Cardiac fibroblast (primary cell): ENCODE measurements at regions not wholly inside any gene's neighbourhood (a gene's known extent, or its start where the extent isn't known, plus 50 kb on each side); places are given as distances from the start of the nearest gene placed in this dataset.

Experiments
- DNase-seq, 2 donors: peaks; one replicate each; pipeline versions ENCODE4 v3.0.0 to v3.0.0-alpha.2; 2010; ENCODE audit warnings: low read depth in 2 of 2
- H3K4me3 ChIP-seq, 2 donors: replicated peaks in 1 of 2; 1 replicate in 1 of 2; 2 replicates in 1 of 2; pipeline ENCODE4 v1.5.1; 2011; ENCODE audit warnings: low read depth in 2 of 2, low read length in 2 of 2, mild to moderate bottlenecking in 2 of 2, moderate library complexity in 1 of 2
- TF ChIP-seq, protein P1 (sequence below): IDR thresholded peaks from one replicate; pipeline ENCODE4 v1.5.1; 2011; ENCODE audit warnings: low read depth, mild to moderate bottlenecking, low read length, inconsistent platforms

DNA sequence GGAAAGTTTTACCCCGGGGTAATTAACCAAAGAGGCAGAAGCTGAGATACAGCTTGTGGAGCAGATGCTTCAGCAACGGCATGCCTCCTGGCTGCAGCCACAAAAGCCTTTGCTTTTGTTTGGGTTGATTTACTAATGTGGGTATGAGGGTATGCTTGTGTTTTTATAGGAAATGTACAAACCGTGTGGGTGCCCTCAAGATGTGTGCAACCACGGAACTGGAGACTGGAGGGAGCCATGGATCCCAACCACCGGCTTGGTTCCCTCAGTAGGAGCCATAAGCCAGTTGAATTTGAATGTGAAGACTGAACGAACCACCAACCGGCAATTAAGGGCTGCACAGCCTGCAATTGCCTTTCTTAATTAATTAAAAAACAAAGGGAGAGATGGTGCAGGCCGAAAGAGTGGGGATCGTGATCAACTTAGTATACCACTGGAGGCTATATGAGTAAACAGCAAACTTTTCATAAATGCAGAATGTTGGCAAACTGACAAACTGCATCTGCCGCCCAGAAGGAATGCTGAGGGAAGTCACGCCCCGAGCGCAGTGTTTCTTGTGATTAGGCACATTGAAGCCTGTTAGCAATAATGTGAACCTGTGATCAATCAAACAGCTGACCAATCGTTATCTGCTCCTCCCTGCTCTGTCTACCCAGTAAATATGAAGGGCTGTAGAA is 104.1 kb downstream of the DISP1 start:
- no peak for DNase-seq
- TF ChIP-seq, protein P1, sequence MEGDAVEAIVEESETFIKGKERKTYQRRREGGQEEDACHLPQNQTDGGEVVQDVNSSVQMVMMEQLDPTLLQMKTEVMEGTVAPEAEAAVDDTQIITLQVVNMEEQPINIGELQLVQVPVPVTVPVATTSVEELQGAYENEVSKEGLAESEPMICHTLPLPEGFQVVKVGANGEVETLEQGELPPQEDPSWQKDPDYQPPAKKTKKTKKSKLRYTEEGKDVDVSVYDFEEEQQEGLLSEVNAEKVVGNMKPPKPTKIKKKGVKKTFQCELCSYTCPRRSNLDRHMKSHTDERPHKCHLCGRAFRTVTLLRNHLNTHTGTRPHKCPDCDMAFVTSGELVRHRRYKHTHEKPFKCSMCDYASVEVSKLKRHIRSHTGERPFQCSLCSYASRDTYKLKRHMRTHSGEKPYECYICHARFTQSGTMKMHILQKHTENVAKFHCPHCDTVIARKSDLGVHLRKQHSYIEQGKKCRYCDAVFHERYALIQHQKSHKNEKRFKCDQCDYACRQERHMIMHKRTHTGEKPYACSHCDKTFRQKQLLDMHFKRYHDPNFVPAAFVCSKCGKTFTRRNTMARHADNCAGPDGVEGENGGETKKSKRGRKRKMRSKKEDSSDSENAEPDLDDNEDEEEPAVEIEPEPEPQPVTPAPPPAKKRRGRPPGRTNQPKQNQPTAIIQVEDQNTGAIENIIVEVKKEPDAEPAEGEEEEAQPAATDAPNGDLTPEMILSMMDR, result no peak
- no peak overlapping the region for H3K4me3 ChIP-seq

- no peak overlapping the region for H3K4me3 ChIP-seq
- TF ChIP-seq, protein P1, result no peak
- peak in 1 of 2 donors; percentile 25 for DNase-seq
Measured at GRCh38 chr1:222919478-222919865, 104.6 kb downstream of the DISP1 start.

- peak in 1 of 2 donors; percentile 23 for DNase-seq
- TF ChIP-seq, protein P1, result no peak
- H3K4me3 ChIP-seq, result no peak overlapping the region
Measured at GRCh38 chr1:222920169-222920568, 105.3 kb downstream of the DISP1 start.

GRCh38 chr1:222921945-222922344 is 107.1 kb downstream of the DISP1 start:
- no peak overlapping the region for H3K4me3 ChIP-seq

GRCh38 chr1:222923506-222923905 is 108.7 kb downstream of the DISP1 start:
- TF ChIP-seq, protein P1, result no peak
- DNase-seq, result peak in 1 of 2 donors; percentile 20
- H3K4me3 ChIP-seq, result no peak overlapping the region

More at GRCh38 chr1:222921945-222922344, 107.1 kb downstream of the DISP1 start:
- DNase-seq, result peak in 1 of 2 donors; percentile 35
- TF ChIP-seq, protein P1, result no peak

DNA sequence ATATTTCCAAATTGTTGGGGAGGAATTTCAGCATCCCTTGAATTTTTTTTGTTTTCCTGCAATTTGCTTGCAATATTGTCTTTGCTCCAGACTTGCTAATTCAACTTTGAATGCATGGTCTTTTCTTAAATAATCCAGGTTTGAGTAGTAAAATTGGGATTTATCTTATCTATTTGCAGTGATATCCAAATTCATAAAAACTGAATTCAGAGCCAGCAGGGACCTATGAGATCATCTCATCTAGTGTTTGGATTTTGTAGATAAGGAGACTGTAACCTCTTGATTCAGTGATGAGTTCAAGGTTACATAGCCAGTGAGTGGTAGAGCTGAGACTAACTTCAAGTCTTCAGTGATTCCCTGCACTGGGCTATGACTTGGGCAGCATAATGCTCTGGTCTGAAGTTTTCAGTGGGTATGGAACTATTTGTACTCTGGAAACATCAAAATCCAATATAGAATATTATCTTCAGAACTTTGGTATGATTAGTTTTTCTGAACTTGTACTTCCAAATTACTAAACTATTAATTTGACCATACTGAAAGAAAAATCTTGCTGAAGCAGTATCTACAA is 109.4 kb downstream of the DISP1 start:
- DNase-seq, result no peak
- no peak overlapping the region for H3K4me3 ChIP-seq
- TF ChIP-seq, protein P1, result no peak
